ENCODE measurements at regions not wholly inside any gene's neighbourhood (a gene's known extent, or its start where the extent isn't known, plus 50 kb on each side); places are given as distances from the start of the nearest gene placed in this dataset.

DNA sequence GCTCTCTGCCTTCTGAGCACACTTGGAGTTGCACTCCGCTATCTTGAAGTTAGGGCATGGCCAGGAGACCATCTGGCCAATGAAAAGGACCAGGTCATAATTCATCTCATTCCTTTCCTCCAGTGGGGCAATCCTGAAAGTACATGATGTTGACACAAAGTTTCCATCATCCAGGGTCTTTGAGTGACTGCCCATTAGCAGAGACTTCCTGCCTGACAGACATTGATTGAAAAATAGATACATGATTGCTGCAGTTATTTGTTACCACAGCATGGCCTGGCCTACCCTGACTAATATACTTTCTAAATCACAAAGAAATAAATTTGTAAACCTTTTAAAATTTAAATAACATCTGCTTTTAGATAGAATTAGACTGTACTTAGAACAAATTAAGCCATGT lies 50.0 kb upstream of the SCG2 start:
- Histone ChIP-seq H3K27me3 (0 out of 2 replicates have a peak, but pooled peaks cover 3% of the 10 kb centered on the region), H3K27ac (no peak overlapping the region), H3K4me3 (no peak overlapping the region), H3K36me3 (no peaks in the 10 kb centered on the region), H3K9me3 (replicated peaks) (no peaks in the 10 kb centered on the region), H3K4me1 (peaks cover 8% of the 10 kb centered on the region)
- no peak for DNase-seq
